AG04450 (cell line): ENCODE measurements at regions not wholly inside any gene's neighbourhood (a gene's known extent, or its start where the extent isn't known, plus 50 kb on each side); places are given as distances from the start of the nearest gene placed in this dataset.
"Not testable (repeated sequence)": the region's sequence is repeated elsewhere in the genome, so short reads cannot be mapped to it uniquely, and the experiment has no call there.

Experiments used
- CTCF ChIA-PET: fragments of 300-600, 350-600 bp; formaldehyde crosslinking; extraction: SDS; loops from one replicate; lab custom pipeline; 2022; ENCODE audit warnings: antibody characterized with exemption, inconsistent platforms; lab: Charles Lee
- POLR2A ChIA-PET: fragments of 350-600 bp; formaldehyde crosslinking; extraction: SDS; loops from one replicate; lab custom pipeline; 2021; ENCODE audit warnings: antibody characterized with exemption, inconsistent platforms; lab: Yijun Ruan, JAX
- DNase-seq: peaks from one replicate; pipeline ENCODE4 v3.0.0-alpha.2; 2011; ENCODE audit warnings: low read depth, low spot score
- H3K27ac ChIP-seq: one replicate; pipeline ENCODE4 v1.5.1; 2012; ENCODE audit warnings: low read depth, low read length, control low read depth
- H3K27me3 ChIP-seq: one replicate; pipeline ENCODE4 v1.6.0; 2012; ENCODE audit warnings: low read length; ENCODE audit not compliant: control insufficient read depth, insufficient read depth
- H3K4me3 ChIP-seq: 2 replicates; pipeline ENCODE4 v1.5.1; 2011; ENCODE audit warnings: mild to moderate bottlenecking, low read depth, low read length, control low read depth
- H3K9me3 ChIP-seq: 2 replicates; pipeline ENCODE4 v1.5.1; 2012; ENCODE audit warnings: low read length; ENCODE audit not compliant: control insufficient read depth, insufficient read depth
- TF ChIP-seq, protein P1 (sequence below): IDR thresholded peaks from 2 replicates; pipeline ENCODE4 v1.5.1; 2011; ENCODE audit warnings: low read depth, low read length, control low read depth, inconsistent platforms

DNA sequence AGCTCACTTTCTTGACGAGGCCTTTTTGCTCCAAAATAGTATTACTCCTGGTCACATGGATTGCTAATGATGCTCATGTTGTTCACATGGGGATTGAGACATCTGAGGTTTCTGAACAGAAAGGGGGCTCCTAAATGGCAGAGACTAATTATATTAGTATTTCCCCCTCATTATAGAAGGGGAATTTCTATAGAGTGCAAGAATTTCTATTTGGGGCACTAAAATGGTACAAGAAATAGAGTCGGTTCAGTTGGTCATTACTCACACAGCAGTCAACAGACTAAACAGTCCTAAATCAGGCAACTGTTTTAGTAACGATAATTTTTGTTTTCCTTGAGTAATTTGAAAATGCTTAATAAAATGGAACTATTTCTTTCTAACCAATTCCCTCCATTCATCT lies 108.9 kb downstream of the DACT1 start:
- H3K27ac ChIP-seq = no peak overlapping the region
- ChIA-PET CTCF (interaction anchor here (0.6 to 0.8 kb wide), 3 partner anchors 17 to 208 kb away, joined by 3 to 4 read pairs (median 3); no protein-coding TSS in a partner anchor), POLR2A (interaction anchor here (0.9 to 1.6 kb wide), 3 partner anchors 9 to 118 kb away, joined by 3 to 6 read pairs (median 4); no protein-coding TSS in a partner anchor)
- TF ChIP-seq, protein P1, sequence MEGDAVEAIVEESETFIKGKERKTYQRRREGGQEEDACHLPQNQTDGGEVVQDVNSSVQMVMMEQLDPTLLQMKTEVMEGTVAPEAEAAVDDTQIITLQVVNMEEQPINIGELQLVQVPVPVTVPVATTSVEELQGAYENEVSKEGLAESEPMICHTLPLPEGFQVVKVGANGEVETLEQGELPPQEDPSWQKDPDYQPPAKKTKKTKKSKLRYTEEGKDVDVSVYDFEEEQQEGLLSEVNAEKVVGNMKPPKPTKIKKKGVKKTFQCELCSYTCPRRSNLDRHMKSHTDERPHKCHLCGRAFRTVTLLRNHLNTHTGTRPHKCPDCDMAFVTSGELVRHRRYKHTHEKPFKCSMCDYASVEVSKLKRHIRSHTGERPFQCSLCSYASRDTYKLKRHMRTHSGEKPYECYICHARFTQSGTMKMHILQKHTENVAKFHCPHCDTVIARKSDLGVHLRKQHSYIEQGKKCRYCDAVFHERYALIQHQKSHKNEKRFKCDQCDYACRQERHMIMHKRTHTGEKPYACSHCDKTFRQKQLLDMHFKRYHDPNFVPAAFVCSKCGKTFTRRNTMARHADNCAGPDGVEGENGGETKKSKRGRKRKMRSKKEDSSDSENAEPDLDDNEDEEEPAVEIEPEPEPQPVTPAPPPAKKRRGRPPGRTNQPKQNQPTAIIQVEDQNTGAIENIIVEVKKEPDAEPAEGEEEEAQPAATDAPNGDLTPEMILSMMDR = no peak
- H3K9me3 ChIP-seq = peaks cover 12% of the 10 kb centered on the region
- DNase-seq = no peak
- no peak overlapping the region for H3K4me3 ChIP-seq
- H3K27me3 ChIP-seq = peaks cover 13% of the 10 kb centered on the region

DNA sequence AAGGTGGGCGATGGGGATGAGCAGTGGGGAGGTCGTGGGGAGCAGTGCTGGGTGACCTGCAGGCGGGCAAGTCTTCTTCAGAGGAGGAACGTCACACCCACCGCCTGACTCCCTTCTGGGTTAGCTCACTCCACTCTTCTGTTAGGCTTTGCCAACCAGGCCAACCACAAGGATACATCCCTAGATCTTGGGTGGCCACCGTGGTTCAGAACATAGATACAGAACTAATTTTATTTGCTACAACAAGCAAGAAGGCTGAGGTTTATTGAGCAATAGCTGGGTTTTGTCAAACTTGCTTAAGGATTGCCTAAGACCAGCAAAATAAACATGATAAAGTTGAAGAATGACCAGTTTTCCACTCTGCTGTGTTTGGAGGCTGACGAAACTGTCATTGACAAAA lies 109.4 kb downstream of the DACT1 start:
- DNase-seq = peak; percentile 49
- ChIA-PET POLR2A (interaction anchor here (0.9 to 1.6 kb wide), 3 partner anchors 9 to 117 kb away, joined by 3 to 6 read pairs (median 4); no protein-coding TSS in a partner anchor), CTCF (interaction anchor here (0.6 kb wide), 1 partner anchor 17 kb away, joined by 3 read pairs; no protein-coding TSS in a partner anchor)
- H3K27ac ChIP-seq = no peak overlapping the region
- peaks cover 16% of the 10 kb centered on the region for H3K27me3 ChIP-seq
- TF ChIP-seq, protein P1 = no peak
- peaks cover 17% of the 10 kb centered on the region for H3K9me3 ChIP-seq
- H3K4me3 ChIP-seq = no peak overlapping the region

DNA sequence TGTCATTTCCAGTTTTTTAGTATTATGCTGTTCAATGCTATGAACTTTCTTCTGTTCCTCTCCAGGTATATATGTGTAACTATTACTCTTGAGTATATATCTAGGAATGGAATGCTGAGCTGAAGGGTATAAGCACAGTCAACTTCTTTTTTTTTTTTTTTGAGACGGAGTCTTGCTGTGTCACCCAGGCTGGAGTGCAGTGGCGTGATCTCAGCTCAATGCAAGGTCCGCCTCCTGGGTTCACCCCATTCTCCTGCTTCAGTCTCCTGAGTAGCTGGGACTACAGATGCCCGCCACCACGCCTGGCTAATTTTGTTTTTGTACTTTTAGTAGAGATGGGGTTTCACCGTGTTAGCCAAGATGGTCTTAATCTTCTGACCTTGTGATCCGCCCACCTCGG lies 110.5 kb downstream of the DACT1 start:
- H3K27ac ChIP-seq, H3K4me3 ChIP-seq, DNase-seq: not testable (repeated sequence)
- POLR2A ChIA-PET = interaction anchor here (0.6 to 1.2 kb wide), 4 partner anchors 10 to 30 kb away, joined by 3 to 4 read pairs (median 4); no protein-coding TSS in a partner anchor
- H3K27me3 ChIP-seq = peaks cover 17% of the 10 kb centered on the region
- peaks cover 18% of the 10 kb centered on the region for H3K9me3 ChIP-seq
- CTCF ChIA-PET = interaction anchor here (0.6 kb wide), 1 partner anchor 19 kb away, joined by 3 read pairs; no protein-coding TSS in a partner anchor

DNA sequence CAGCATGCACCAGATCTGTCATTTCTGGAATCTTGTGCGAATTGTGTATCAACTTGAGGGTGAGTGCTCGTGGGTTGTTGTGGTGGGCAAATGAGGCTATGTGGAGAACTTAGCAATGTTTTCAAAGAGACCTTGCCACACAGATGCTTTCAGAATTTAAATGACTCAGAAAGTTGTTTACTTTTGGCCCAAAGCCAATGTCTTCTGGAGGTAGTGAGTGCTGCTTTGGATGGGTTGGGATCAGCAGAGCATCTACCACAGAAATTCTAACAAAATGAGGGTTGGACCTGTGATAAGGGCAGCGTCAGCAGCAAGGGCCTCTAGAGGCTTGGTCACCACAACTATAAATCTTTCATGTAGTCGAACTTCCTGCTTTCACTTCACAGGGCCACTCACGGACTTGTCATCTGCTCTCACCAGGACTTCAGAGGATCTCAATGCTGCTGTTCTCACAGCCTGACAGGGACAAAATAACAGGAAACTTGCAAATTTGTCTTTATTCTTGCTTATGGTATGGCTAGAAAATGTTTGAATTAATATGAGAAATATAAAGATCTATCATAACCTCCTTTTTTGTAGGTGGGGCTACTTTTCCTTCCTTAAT lies 111.4 kb downstream of the DACT1 start:
- peak; percentile 93 for DNase-seq
- H3K9me3 ChIP-seq = peaks cover 18% of the 10 kb centered on the region
- POLR2A ChIA-PET = no interaction called here
- no peak overlapping the region; the same call in 1 of the 2 replicates for H3K4me3 ChIP-seq
- TF ChIP-seq, protein P1 = no peak
- peaks cover 11% of the 10 kb centered on the region for H3K27me3 ChIP-seq
- H3K27ac ChIP-seq = no peak overlapping the region
- CTCF ChIA-PET = no interaction called here

DNA sequence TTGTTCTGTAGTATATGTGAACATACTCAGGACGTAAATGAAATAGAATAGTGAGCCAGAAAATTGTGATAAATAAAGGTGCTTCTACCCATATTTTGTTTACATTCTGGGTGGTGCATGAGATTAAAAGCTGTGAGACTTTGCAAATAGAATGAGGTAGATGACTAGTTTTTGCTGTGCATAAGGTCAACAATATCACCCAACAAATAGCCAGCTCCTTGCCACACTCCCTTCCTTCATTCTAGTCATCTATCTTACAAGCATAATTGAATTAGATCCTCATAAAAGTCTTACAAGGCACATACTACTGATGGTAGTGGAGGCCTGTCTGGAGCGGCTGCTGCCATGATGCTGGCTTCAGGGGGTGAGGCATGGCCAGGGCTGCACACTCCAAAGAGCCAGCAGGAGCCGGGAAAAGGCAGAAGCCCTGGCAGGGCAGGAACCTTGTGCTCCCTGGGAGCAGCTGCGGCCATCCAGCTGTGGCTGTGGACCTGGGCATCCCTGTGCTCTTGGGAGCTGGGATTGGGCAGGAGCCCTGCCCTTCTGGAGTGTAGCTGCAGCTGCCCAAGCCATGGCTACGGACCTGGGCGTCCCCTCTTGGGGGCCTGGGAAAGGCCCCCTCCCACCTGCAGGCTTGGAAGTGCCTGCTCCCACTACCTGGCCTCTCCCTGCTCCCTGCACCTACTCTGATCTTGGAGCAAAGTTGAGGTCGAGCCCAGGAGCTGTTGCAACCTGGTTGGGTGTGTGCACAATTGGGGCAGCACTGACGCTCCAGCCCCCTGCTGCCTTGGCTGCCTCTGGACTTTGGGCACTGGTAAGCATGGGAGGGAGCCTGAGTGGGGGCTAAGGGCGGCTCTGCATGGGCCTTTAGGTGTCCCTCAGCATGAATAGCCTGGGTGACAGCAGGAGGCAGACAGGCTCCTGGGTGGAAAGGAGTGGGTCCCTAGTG lies 112.8 kb downstream of the DACT1 start:
- H3K4me3 ChIP-seq = no peak overlapping the region
- CTCF ChIA-PET = no interaction called here
- POLR2A ChIA-PET = no interaction called here
- H3K27ac ChIP-seq = no peak overlapping the region
- H3K9me3 ChIP-seq = peaks cover 18% of the 10 kb centered on the region
- TF ChIP-seq, protein P1 = no peak
- peaks cover 8% of the 10 kb centered on the region for H3K27me3 ChIP-seq
- DNase-seq = no peak
